ENCODE measurements at regions not wholly inside any gene's neighbourhood (a gene's known extent, or its start where the extent isn't known, plus 50 kb on each side); places are given as distances from the start of the nearest gene placed in this dataset.

GRCh38 chr10:123501148-123501547 is 165.0 kb upstream of the GPR26 start:
- H4K20me1 ChIP-seq (replicated peaks; ENCODE audit: control insufficient read depth, extremely low read depth, insufficient read depth, low read length) = no peaks in the 10 kb centered on the region
- FAIRE-seq = no peak
- no peak for TF ChIP-seq FOS (IDR thresholded peaks at IDR 0.05; ENCODE audit: borderline replicate concordance, insufficient read depth, low read length)
- no peak for TF ChIP-seq GATA2 (IDR thresholded peaks at IDR 0.05; ENCODE audit: insufficient read depth, insufficient read length, low read depth, low read length)
- TF ChIP-seq EZH2 (IDR thresholded peaks at IDR 0.05; ENCODE audit: borderline replicate concordance, low read depth, low read length, severe bottlenecking) = no peak
- no peak for TF ChIP-seq POLR2AphosphoS5 (IDR thresholded peaks at IDR 0.05; ENCODE audit: insufficient read depth, low read depth, low read length)
- no peak for TF ChIP-seq POLR2A (IDR thresholded peaks at IDR 0.05; ENCODE audit: low read depth, low read length)
- no peak for TF ChIP-seq MYC (IDR thresholded peaks at IDR 0.05; ENCODE audit: low read depth, low read length)
- no peak for TF ChIP-seq MAX (IDR thresholded peaks at IDR 0.05; ENCODE audit: insufficient read depth, insufficient read length)
- TF ChIP-seq, protein P1, sequence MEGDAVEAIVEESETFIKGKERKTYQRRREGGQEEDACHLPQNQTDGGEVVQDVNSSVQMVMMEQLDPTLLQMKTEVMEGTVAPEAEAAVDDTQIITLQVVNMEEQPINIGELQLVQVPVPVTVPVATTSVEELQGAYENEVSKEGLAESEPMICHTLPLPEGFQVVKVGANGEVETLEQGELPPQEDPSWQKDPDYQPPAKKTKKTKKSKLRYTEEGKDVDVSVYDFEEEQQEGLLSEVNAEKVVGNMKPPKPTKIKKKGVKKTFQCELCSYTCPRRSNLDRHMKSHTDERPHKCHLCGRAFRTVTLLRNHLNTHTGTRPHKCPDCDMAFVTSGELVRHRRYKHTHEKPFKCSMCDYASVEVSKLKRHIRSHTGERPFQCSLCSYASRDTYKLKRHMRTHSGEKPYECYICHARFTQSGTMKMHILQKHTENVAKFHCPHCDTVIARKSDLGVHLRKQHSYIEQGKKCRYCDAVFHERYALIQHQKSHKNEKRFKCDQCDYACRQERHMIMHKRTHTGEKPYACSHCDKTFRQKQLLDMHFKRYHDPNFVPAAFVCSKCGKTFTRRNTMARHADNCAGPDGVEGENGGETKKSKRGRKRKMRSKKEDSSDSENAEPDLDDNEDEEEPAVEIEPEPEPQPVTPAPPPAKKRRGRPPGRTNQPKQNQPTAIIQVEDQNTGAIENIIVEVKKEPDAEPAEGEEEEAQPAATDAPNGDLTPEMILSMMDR (IDR thresholded peaks at IDR 0.05; ENCODE audit: extremely low read depth in 1 of 2, insufficient read depth in 1 of 2, low read depth in 1 of 2, low read length in 2 of 2) = no peak
- TF ChIP-seq JUN (IDR thresholded peaks at IDR 0.05; ENCODE audit: borderline replicate concordance, insufficient read depth, insufficient read length, low read depth) = no peak
- no peak overlapping the region for H2AFZ ChIP-seq (ENCODE audit: low read depth, low read length)
- no peak overlapping the region for H3K9ac ChIP-seq (replicated peaks; ENCODE audit: extremely low read depth, insufficient read depth, low read length)
- no peaks in the 10 kb centered on the region for H3K9me1 ChIP-seq (replicated peaks; ENCODE audit: control insufficient read depth, extremely low read depth, insufficient read depth, low read length)
- H3K4me1 ChIP-seq (ENCODE audit: control insufficient read depth, extremely low read depth, insufficient read depth, low read length) = no peaks in the 10 kb centered on the region
- DNase-seq (ENCODE audit: low read depth, low spot score) = no peak
- no peaks in the 10 kb centered on the region for H3K79me2 ChIP-seq (ENCODE audit: control insufficient read depth, insufficient read depth, low read length)
- no peak overlapping the region for H3K4me2 ChIP-seq (ENCODE audit: insufficient read depth, low read length)
- BruUV-seq (replicated peaks) = no TSS peak
- no peaks in the 10 kb centered on the region for H3K9me3 ChIP-seq (replicated peaks; ENCODE audit: control insufficient read depth, insufficient read depth, low read length)
- dilution Hi-C loops (cut with MboI; ENCODE audit: extremely low pct_ligation_motif_present, low sequenced_read_pairs) (no loop called here), intact Hi-C loops (cut with micrococcal nuclease) (no loop called here)
- H3K36me3 ChIP-seq (ENCODE audit: control insufficient read depth in 2 of 2, extremely low read depth in 1 of 2, insufficient read depth in 2 of 2, low read length in 2 of 2) = no peaks in the 10 kb centered on the region
- no peak overlapping the region for H3K27ac ChIP-seq (ENCODE audit: insufficient read depth, low read depth, low read length)
- no peaks in the 10 kb centered on the region for H3K27me3 ChIP-seq (ENCODE audit: control insufficient read depth in 2 of 2, insufficient read depth in 2 of 2, low read length in 2 of 2)
- no peak overlapping the region for H3K4me3 ChIP-seq (replicated peaks in 1 of 3; ENCODE audit: insufficient read depth in 1 of 3, low read depth in 1 of 3, low read length in 3 of 3)
- CTCF ChIA-PET = no interaction called here
- POLR2A ChIA-PET = no interaction called here
